HepG2 (cell line): ENCODE measurements at regions not wholly inside any gene's neighbourhood (a gene's known extent, or its start where the extent isn't known, plus 50 kb on each side); places are given as distances from the start of the nearest gene placed in this dataset.

ENCODE experiments used
- ATAC-seq: fragments of 200-7000 bp; cut with Tn5 transposase; 3 replicates; pipeline ENCODE4 v1.9.1; 2020; ENCODE audit warnings: mild to moderate bottlenecking, moderate library complexity
- BruUV-seq: library from RNA; stranded (reverse); fragments of 400-500 nt; replicated peaks from 2 replicates; lab custom pipeline; 2021; lab: Mats Ljungman, UMichigan
- CTCF ChIA-PET: fragments of 300-600 bp; formaldehyde crosslinking; extraction: SDS; loops from one replicate; lab custom pipeline; 2021; ENCODE audit warnings: low total read pairs, inconsistent platforms, low intra/inter-chr PET ratio; lab: Yijun Ruan, JAX
- POLR2A ChIA-PET: fragments of 350-600 bp; sonication (Branson Sonifier 250); formaldehyde crosslinking; loops from one replicate; lab custom pipeline; 2020; ENCODE audit warnings: antibody characterized with exemption, inconsistent platforms; lab: Yijun Ruan, JAX
- DNase-seq: peaks from one replicate; pipeline ENCODE4 v3.0.0-alpha.2; 2015; ENCODE audit warnings: low spot score
- FAIRE-seq: peaks from 3 replicates; lab custom pipeline; 2011; peaks lifted over from hg19 to GRCh38; lab: Jason Lieb, UNC
- H2AFZ ChIP-seq: one replicate; pipeline ENCODE4 v1.6.1; 2011; ENCODE audit warnings: low read length, inconsistent platforms
- H3K27ac ChIP-seq: fragments of 300-600 bp; 3 replicates; pipeline ENCODE4 v1.8.0; 2011; ENCODE audit warnings: mixed run types, mild to moderate bottlenecking, mixed read lengths, low read length, inconsistent platforms; ENCODE audit not compliant: insufficient read depth; ENCODE audit errors: extremely low read length
- H3K27me3 ChIP-seq, 2 experiments: fragments of 200-600 bp in 1 of 2; 2 replicates in 1 of 2; 3 replicates in 1 of 2; pipeline versions ENCODE4 v1.6.0 to v1.8.0; 2011; ENCODE audit warnings: low read length in 2 of 2, mild to moderate bottlenecking in 2 of 2, moderate library complexity in 2 of 2, inconsistent platforms in 1 of 2; ENCODE audit not compliant: insufficient read depth in 2 of 2, control insufficient read depth in 1 of 2
- H3K36me3 ChIP-seq, 2 experiments: fragments of 200-600 bp in 1 of 2; replicated peaks in 1 of 2; 2 replicates in 1 of 2; 3 replicates in 1 of 2; pipeline versions ENCODE4 v1.5.1 to v1.8.0; 2011; ENCODE audit warnings: low read length in 2 of 2, inconsistent platforms in 1 of 2; ENCODE audit not compliant: insufficient read depth in 2 of 2, control insufficient read depth in 1 of 2
- H3K4me1 ChIP-seq: 2 replicates; pipeline ENCODE4 v1.5.1; 2012; ENCODE audit warnings: low read length, inconsistent platforms; ENCODE audit not compliant: insufficient read depth
- H3K4me2 ChIP-seq: 2 replicates; pipeline ENCODE4 v1.6.0; 2011; ENCODE audit warnings: low read depth, low read length, inconsistent platforms
- H3K4me3 ChIP-seq, 3 experiments: fragments of 200-600 bp in 1 of 3; sonication (generic), shearing (Covaris generic) in 1 of 3; replicated peaks in 1 of 3; 2 replicates each; pipeline ENCODE4 v1.5.1; 2011 to 2016; ENCODE audit warnings: low read length in 3 of 3, inconsistent platforms in 2 of 3, low read depth in 2 of 3, mild to moderate bottlenecking in 2 of 3, control low read depth in 1 of 3, mixed read lengths in 1 of 3; ENCODE audit not compliant: insufficient read depth in 1 of 3
- H3K79me2 ChIP-seq: one replicate; pipeline ENCODE4 v1.6.1; 2011; ENCODE audit warnings: low read length, inconsistent platforms; ENCODE audit not compliant: insufficient read depth
- H3K9ac ChIP-seq: 2 replicates; pipeline ENCODE4 v1.6.0; 2011; ENCODE audit warnings: mild to moderate bottlenecking, low read depth, low read length, inconsistent platforms; ENCODE audit not compliant: insufficient read depth
- H3K9me3 ChIP-seq: 2 replicates; pipeline ENCODE4 v1.5.1; 2012; ENCODE audit warnings: mild to moderate bottlenecking, low read length
- H4K20me1 ChIP-seq: 2 replicates; pipeline ENCODE4 v1.6.0; 2011; ENCODE audit warnings: inconsistent platforms, mild to moderate bottlenecking, low read length, moderate library complexity; ENCODE audit not compliant: insufficient read depth
- BORCS8-MEF2B ChIP-seq: sonication (generic); formaldehyde crosslinking; IDR thresholded peaks from 2 replicates; pipeline ENCODE4 v1.8.0; 2022; ENCODE audit warnings: mild to moderate bottlenecking, missing genetic modification reagents
- CREB1 ChIP-seq, 2 experiments: fragments of 450-650 bp in 1 of 2; IDR thresholded peaks; 2 replicates each; pipeline ENCODE4 v1.6.1; 2016 to 2017; ENCODE audit warnings: control low read depth in 1 of 2, mild to moderate bottlenecking in 1 of 2, missing compliant biosample characterization in 1 of 2, missing genetic modification characterization in 1 of 2
- FOXK2 ChIP-seq: fragments of 450-650 bp; IDR thresholded peaks from 2 replicates; pipeline ENCODE4 v1.6.1; 2016
- MIER2 ChIP-seq: IDR thresholded peaks from 2 replicates; pipeline ENCODE4 v1.6.1; 2016; ENCODE audit warnings: missing biosample characterization, missing genetic modification reagents
- PLSCR1 ChIP-seq: sonication (generic); formaldehyde crosslinking; IDR thresholded peaks from 2 replicates; pipeline ENCODE4 v1.5.0; 2020; ENCODE audit warnings: missing genetic modification reagents, mild to moderate bottlenecking, borderline replicate concordance
- PRPF4 ChIP-seq: fragments of 200-400 bp; formaldehyde crosslinking; IDR thresholded peaks from 2 replicates; pipeline ENCODE4 v1.6.1; 2016; ENCODE audit warnings: low read length, low read depth; ENCODE audit not compliant: poor library complexity, severe bottlenecking
- RELA ChIP-seq: sonication (generic); formaldehyde crosslinking; IDR thresholded peaks from 2 replicates; pipeline ENCODE4 v1.4.0; 2020; ENCODE audit warnings: missing genetic modification reagents
- STAT6 ChIP-seq: sonication (generic); formaldehyde crosslinking; IDR thresholded peaks from 2 replicates; pipeline ENCODE4 v1.4.0; 2020; ENCODE audit warnings: missing genetic modification reagents, mild to moderate bottlenecking, borderline replicate concordance
- WGBS: methylation state at CpG from one replicate; pipeline ENCODE4 v1.1.6; 2017; ENCODE audit warnings: low lambda C conversion rate; 5-methylcytosine and 5-hydroxymethylcytosine counted together
- in situ Hi-C: cut with HindIII; loops from 2 replicates; pipeline ENCODE4 v1.10.0; 2017; ENCODE audit warnings: low pct_unique_long_range_greater_than_20kb; ENCODE audit not compliant: extremely low pct_ligation_motif_present
- intact Hi-C: fragments of 100-400 bp; cut with micrococcal nuclease; formaldehyde crosslinking; loops from one replicate; pipeline ENCODE4 v1.10.0; 2022; ENCODE audit not compliant: unreplicated experiment
- TF ChIP-seq, protein P1 (sequence below): IDR thresholded peaks from 2 replicates; pipeline ENCODE4 v1.6.1; 2016; ENCODE audit warnings: low read depth, missing genetic modification reagents, missing compliant biosample characterization

- no peaks in the 10 kb centered on the region for H4K20me1 ChIP-seq
- no peak overlapping the region for H3K9ac ChIP-seq
- H3K27me3 ChIP-seq: no peaks in the 10 kb centered on the region; a peak in 1 of 5 replicates
- POLR2A ChIA-PET: no interaction called here
- no peak for ATAC-seq
- H3K9me3 ChIP-seq: no peaks in the 10 kb centered on the region
- BruUV-seq: no TSS peak
- FAIRE-seq: no peak
- intact Hi-C loops: no loop called here
- no peaks in the 10 kb centered on the region for H3K4me1 ChIP-seq
- in situ Hi-C loops: no loop called here
- H3K27ac ChIP-seq: no peak overlapping the region
- no peaks in the 10 kb centered on the region for H3K79me2 ChIP-seq
- no peaks in the 10 kb centered on the region for H3K36me3 ChIP-seq
- H2AFZ ChIP-seq: no peak overlapping the region
- no peak overlapping the region for H3K4me2 ChIP-seq
- H3K4me3 ChIP-seq: no peak overlapping the region
- CTCF ChIA-PET: no interaction called here
- 14% methylated on average over 8 of the region's 8 CpGs for WGBS
- no peak for DNase-seq
- no peak for TF ChIP-seq BORCS8-MEF2B (CRISPR knock-in tag)
- TF ChIP-seq STAT6 (CRISPR knock-in tag): no peak
- TF ChIP-seq FOXK2: no peak
- TF ChIP-seq, protein P1, sequence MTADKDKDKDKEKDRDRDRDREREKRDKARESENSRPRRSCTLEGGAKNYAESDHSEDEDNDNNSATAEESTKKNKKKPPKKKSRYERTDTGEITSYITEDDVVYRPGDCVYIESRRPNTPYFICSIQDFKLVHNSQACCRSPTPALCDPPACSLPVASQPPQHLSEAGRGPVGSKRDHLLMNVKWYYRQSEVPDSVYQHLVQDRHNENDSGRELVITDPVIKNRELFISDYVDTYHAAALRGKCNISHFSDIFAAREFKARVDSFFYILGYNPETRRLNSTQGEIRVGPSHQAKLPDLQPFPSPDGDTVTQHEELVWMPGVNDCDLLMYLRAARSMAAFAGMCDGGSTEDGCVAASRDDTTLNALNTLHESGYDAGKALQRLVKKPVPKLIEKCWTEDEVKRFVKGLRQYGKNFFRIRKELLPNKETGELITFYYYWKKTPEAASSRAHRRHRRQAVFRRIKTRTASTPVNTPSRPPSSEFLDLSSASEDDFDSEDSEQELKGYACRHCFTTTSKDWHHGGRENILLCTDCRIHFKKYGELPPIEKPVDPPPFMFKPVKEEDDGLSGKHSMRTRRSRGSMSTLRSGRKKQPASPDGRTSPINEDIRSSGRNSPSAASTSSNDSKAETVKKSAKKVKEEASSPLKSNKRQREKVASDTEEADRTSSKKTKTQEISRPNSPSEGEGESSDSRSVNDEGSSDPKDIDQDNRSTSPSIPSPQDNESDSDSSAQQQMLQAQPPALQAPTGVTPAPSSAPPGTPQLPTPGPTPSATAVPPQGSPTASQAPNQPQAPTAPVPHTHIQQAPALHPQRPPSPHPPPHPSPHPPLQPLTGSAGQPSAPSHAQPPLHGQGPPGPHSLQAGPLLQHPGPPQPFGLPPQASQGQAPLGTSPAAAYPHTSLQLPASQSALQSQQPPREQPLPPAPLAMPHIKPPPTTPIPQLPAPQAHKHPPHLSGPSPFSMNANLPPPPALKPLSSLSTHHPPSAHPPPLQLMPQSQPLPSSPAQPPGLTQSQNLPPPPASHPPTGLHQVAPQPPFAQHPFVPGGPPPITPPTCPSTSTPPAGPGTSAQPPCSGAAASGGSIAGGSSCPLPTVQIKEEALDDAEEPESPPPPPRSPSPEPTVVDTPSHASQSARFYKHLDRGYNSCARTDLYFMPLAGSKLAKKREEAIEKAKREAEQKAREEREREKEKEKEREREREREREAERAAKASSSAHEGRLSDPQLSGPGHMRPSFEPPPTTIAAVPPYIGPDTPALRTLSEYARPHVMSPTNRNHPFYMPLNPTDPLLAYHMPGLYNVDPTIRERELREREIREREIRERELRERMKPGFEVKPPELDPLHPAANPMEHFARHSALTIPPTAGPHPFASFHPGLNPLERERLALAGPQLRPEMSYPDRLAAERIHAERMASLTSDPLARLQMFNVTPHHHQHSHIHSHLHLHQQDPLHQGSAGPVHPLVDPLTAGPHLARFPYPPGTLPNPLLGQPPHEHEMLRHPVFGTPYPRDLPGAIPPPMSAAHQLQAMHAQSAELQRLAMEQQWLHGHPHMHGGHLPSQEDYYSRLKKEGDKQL (CRISPR knock-in tag): no peak
- no peak for TF ChIP-seq PRPF4
- TF ChIP-seq MIER2 (CRISPR knock-in tag): no peak
- no peak for TF ChIP-seq RELA
- TF ChIP-seq PLSCR1 (CRISPR knock-in tag): no peak
- TF ChIP-seq CREB1 (IDR thresholded peaks at IDR 0.05): 0 out of 2 replicates have a peak, but pooled peaks have one; percentile 27
- no peak for TF ChIP-seq CREB1 (CRISPR knock-in tag; IDR thresholded peaks at IDR 0.05)
Measured at GRCh38 chr4:154078504-154079350, 289.8 kb upstream of the SFRP2 start.
